ENCODE measurements at regions not wholly inside any gene's neighbourhood (a gene's known extent, or its start where the extent isn't known, plus 50 kb on each side); places are given as distances from the start of the nearest gene placed in this dataset.

DNA sequence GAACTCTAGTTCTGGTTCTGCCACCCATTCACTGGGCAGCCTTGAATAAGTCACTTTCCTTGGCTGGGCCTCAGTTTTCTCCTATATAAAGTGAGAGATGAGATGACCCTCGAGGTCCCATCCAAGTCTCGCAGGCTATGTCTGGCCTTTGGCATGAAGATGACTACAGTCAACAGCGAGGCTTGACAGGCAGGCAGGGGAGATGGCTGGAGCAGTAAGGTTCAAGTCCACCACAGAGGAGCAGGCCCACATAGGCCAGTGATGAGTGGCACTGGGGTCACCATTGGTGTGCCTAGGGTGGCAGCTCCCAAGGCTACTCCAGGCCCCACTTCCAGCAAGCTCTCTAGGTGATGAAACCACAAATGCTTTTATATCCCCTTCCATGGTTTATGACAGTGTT is 161.4 kb downstream of the ZFP36L2 start:
- TF ChIP-seq, protein P1, sequence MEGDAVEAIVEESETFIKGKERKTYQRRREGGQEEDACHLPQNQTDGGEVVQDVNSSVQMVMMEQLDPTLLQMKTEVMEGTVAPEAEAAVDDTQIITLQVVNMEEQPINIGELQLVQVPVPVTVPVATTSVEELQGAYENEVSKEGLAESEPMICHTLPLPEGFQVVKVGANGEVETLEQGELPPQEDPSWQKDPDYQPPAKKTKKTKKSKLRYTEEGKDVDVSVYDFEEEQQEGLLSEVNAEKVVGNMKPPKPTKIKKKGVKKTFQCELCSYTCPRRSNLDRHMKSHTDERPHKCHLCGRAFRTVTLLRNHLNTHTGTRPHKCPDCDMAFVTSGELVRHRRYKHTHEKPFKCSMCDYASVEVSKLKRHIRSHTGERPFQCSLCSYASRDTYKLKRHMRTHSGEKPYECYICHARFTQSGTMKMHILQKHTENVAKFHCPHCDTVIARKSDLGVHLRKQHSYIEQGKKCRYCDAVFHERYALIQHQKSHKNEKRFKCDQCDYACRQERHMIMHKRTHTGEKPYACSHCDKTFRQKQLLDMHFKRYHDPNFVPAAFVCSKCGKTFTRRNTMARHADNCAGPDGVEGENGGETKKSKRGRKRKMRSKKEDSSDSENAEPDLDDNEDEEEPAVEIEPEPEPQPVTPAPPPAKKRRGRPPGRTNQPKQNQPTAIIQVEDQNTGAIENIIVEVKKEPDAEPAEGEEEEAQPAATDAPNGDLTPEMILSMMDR (IDR thresholded peaks at IDR 0.05) = no peak
- no peak for TF ChIP-seq POLR2A (IDR thresholded peaks at IDR 0.05)

Measured in body of pancreas (tissue), 4 donors.